SK-N-SH treated with all-trans-retinoic acid at 6 μM for 48 hours (cell line): ENCODE measurements at regions not wholly inside any gene's neighbourhood (a gene's known extent, or its start where the extent isn't known, plus 50 kb on each side); places are given as distances from the start of the nearest gene placed in this dataset.

ENCODE experiments used
- ATAC-seq: fragments of 200-7000 bp; cut with Tn5 transposase; 3 replicates; pipeline ENCODE4 v1.9.1; 2020; ENCODE audit warnings: mild to moderate bottlenecking, moderate library complexity
- ARNTL ChIP-seq: fragments of 450-650 bp; formaldehyde crosslinking; IDR thresholded peaks from 2 replicates; pipeline ENCODE4 v1.5.0; 2020; ENCODE audit warnings: low read depth, mild to moderate bottlenecking, moderate library complexity, borderline replicate concordance
- BACH2 ChIP-seq: fragments of 250-450 bp; sonication (Bioruptor Pico); IDR thresholded peaks from 2 replicates; pipeline ENCODE4 v1.9.0; 2021; ENCODE audit warnings: mild to moderate bottlenecking, borderline replicate concordance
- CREB5 ChIP-seq: fragments of 250-450 bp; sonication (Bioruptor Pico); IDR thresholded peaks from 2 replicates; pipeline ENCODE4 v1.5.1; 2020; ENCODE audit warnings: low read depth, mild to moderate bottlenecking, moderate library complexity
- CSDC2 ChIP-seq: fragments of 250-450 bp; sonication (Bioruptor Pico); IDR thresholded peaks from 2 replicates; pipeline ENCODE4 v1.5.0; 2020; ENCODE audit warnings: mild to moderate bottlenecking, moderate library complexity
- CSRNP3 ChIP-seq: fragments of 250-450 bp; sonication (Bioruptor Pico); IDR thresholded peaks from 2 replicates; pipeline ENCODE4 v1.5.1; 2021; ENCODE audit warnings: mild to moderate bottlenecking, moderate library complexity
- ESRRG ChIP-seq: fragments of 250-450 bp; sonication (Bioruptor Pico); IDR thresholded peaks from 2 replicates; pipeline ENCODE4 v1.6.1; 2021; ENCODE audit warnings: mild to moderate bottlenecking
- GLIS3 ChIP-seq: fragments of 250-450 bp; sonication (Bioruptor Pico); IDR thresholded peaks from 2 replicates; pipeline ENCODE4 v1.5.0; 2020; ENCODE audit warnings: mild to moderate bottlenecking, moderate library complexity
- ISL1 ChIP-seq: fragments of 250-450 bp; sonication (Bioruptor Pico); IDR thresholded peaks from 2 replicates; pipeline ENCODE4 v2.1.2; 2022; ENCODE audit warnings: mild to moderate bottlenecking, moderate library complexity
- OSR1 ChIP-seq: fragments of 250-450 bp; sonication (Bioruptor Pico); IDR thresholded peaks from 2 replicates; pipeline ENCODE4 v1.8.0; 2022; ENCODE audit warnings: moderate library complexity, mild to moderate bottlenecking, inconsistent platforms
- PATZ1 ChIP-seq: fragments of 250-450 bp; sonication (Bioruptor Pico); IDR thresholded peaks from 2 replicates; pipeline ENCODE4 v1.8.0; 2020; ENCODE audit warnings: mild to moderate bottlenecking, moderate library complexity, borderline replicate concordance
- POU6F1 ChIP-seq: fragments of 250-450 bp; sonication (Bioruptor Pico); IDR thresholded peaks from 2 replicates; pipeline ENCODE4 v1.8.0; 2021; ENCODE audit warnings: low read depth, mild to moderate bottlenecking, moderate library complexity, borderline replicate concordance
- PPARA ChIP-seq: fragments of 250-450 bp; sonication (Bioruptor Pico); IDR thresholded peaks from 2 replicates; pipeline ENCODE4 v1.5.0; 2020; ENCODE audit warnings: mild to moderate bottlenecking, borderline replicate concordance
- RARB ChIP-seq: fragments of 250-450 bp; sonication (Bioruptor Pico); IDR thresholded peaks from 2 replicates; pipeline ENCODE4 v1.8.0; 2021; ENCODE audit warnings: mild to moderate bottlenecking, moderate library complexity
- SNAI2 ChIP-seq: fragments of 250-450 bp; sonication (Bioruptor Pico); IDR thresholded peaks from 2 replicates; pipeline ENCODE4 v1.5.0; 2020; ENCODE audit warnings: mild to moderate bottlenecking, moderate library complexity
- TCF4 ChIP-seq: fragments of 250-450 bp; sonication (Bioruptor Pico); IDR thresholded peaks from 2 replicates; pipeline ENCODE4 v1.8.0; 2021; ENCODE audit warnings: mild to moderate bottlenecking, moderate library complexity, borderline replicate concordance
- TOX ChIP-seq: fragments of 250-450 bp; sonication (Bioruptor Pico); IDR thresholded peaks from 2 replicates; pipeline ENCODE4 v1.8.0; 2021; ENCODE audit warnings: mild to moderate bottlenecking, moderate library complexity, borderline replicate concordance
- TSHZ2 ChIP-seq: fragments of 250-450 bp; sonication (Bioruptor Pico); IDR thresholded peaks from 2 replicates; pipeline ENCODE4 v1.5.0; 2020; ENCODE audit warnings: mild to moderate bottlenecking, moderate library complexity
- ZC3H10 ChIP-seq: fragments of 250-450 bp; sonication (Bioruptor Pico); IDR thresholded peaks from 2 replicates; pipeline ENCODE4 v1.5.1; 2021; ENCODE audit warnings: mild to moderate bottlenecking, moderate library complexity
- ZFP3 ChIP-seq: fragments of 250-450 bp; sonication (Bioruptor Pico); IDR thresholded peaks from 2 replicates; pipeline ENCODE4 v1.5.0; 2020; ENCODE audit warnings: mild to moderate bottlenecking, moderate library complexity
- ZNF565 ChIP-seq: fragments of 450-650 bp; formaldehyde crosslinking; conservative IDR thresholded peaks from 2 replicates; pipeline ENCODE4 v1.5.0; 2020; ENCODE audit warnings: low read depth, mild to moderate bottlenecking, moderate library complexity
- ZNF70 ChIP-seq: fragments of 450-650 bp; formaldehyde crosslinking; IDR thresholded peaks from 2 replicates; pipeline ENCODE4 v1.5.0; 2020; ENCODE audit warnings: mild to moderate bottlenecking, moderate library complexity
- ZNF8 ChIP-seq: fragments of 450-650 bp; formaldehyde crosslinking; IDR thresholded peaks from 2 replicates; pipeline ENCODE4 v1.5.0; 2020; ENCODE audit warnings: mild to moderate bottlenecking, moderate library complexity

GRCh38 chr6:104541411-104541810, 318.3 kb downstream of the HACE1 start:
- TF ChIP-seq ZC3H10 (CRISPR knock-in tag) (no peak), ESRRG (CRISPR knock-in tag) (no peak), ZNF8 (no peak), ZNF70 (CRISPR knock-in tag) (no peak), OSR1 (no peak), ZNF565 (no peak), BACH2 (no peak), TSHZ2 (CRISPR knock-in tag) (no peak), ARNTL (no peak), CSDC2 (CRISPR knock-in tag) (no peak), TCF4 (CRISPR knock-in tag) (no peak), ISL1 (CRISPR knock-in tag) (no peak), POU6F1 (no peak), TOX (CRISPR knock-in tag) (no peak), GLIS3 (CRISPR knock-in tag) (no peak), CSRNP3 (CRISPR knock-in tag) (no peak), ZFP3 (CRISPR knock-in tag) (no peak), PPARA (no peak), CREB5 (CRISPR knock-in tag) (no peak)
- ATAC-seq: no peak

GRCh38 chr6:104540743-104541142, 319.0 kb downstream of the HACE1 start:
- no peak; the same call in 2 of the 3 replicates for ATAC-seq

GRCh38 chr6:104539173-104539572, 320.5 kb downstream of the HACE1 start:
- TF ChIP-seq PPARA (no peak), RARB (no peak), ZFP3 (CRISPR knock-in tag) (no peak), ZNF70 (CRISPR knock-in tag) (no peak), CREB5 (CRISPR knock-in tag) (no peak), TOX (CRISPR knock-in tag) (no peak), SNAI2 (CRISPR knock-in tag) (no peak), PATZ1 (CRISPR knock-in tag) (no peak), BACH2 (no peak), OSR1 (no peak), CSDC2 (CRISPR knock-in tag) (no peak), CSRNP3 (CRISPR knock-in tag) (no peak), ZNF8 (no peak), ISL1 (CRISPR knock-in tag) (no peak)
- ATAC-seq: no peak

More at GRCh38 chr6:104540743-104541142, 319.0 kb downstream of the HACE1 start:
- TF ChIP-seq ZNF8 (no peak), SNAI2 (CRISPR knock-in tag) (no peak), ISL1 (CRISPR knock-in tag) (peak; percentile 24; the same call in 1 of the 2 replicates)
